ENCODE measurements at regions not wholly inside any gene's neighbourhood (a gene's known extent, or its start where the extent isn't known, plus 50 kb on each side); places are given as distances from the start of the nearest gene placed in this dataset.

- Histone ChIP-seq H3K4me3 (no peak overlapping the region), H3K9me3 (no peaks in the 10 kb centered on the region), H3K36me3 (no peaks in the 10 kb centered on the region), H3K27me3 (no peaks in the 10 kb centered on the region), H3K4me1 (no peaks in the 10 kb centered on the region), H3K27ac (no peak overlapping the region)
- TF ChIP-seq, protein P1, sequence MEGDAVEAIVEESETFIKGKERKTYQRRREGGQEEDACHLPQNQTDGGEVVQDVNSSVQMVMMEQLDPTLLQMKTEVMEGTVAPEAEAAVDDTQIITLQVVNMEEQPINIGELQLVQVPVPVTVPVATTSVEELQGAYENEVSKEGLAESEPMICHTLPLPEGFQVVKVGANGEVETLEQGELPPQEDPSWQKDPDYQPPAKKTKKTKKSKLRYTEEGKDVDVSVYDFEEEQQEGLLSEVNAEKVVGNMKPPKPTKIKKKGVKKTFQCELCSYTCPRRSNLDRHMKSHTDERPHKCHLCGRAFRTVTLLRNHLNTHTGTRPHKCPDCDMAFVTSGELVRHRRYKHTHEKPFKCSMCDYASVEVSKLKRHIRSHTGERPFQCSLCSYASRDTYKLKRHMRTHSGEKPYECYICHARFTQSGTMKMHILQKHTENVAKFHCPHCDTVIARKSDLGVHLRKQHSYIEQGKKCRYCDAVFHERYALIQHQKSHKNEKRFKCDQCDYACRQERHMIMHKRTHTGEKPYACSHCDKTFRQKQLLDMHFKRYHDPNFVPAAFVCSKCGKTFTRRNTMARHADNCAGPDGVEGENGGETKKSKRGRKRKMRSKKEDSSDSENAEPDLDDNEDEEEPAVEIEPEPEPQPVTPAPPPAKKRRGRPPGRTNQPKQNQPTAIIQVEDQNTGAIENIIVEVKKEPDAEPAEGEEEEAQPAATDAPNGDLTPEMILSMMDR (IDR thresholded peaks at IDR 0.05): no peak
- intact Hi-C loops (cut with DNase I): no loop called here
- no peak for DNase-seq
- no peak for ATAC-seq
Observed at GRCh38 chr6:19369785-19370184, 467.4 kb upstream of the ID4 start.

DNA sequence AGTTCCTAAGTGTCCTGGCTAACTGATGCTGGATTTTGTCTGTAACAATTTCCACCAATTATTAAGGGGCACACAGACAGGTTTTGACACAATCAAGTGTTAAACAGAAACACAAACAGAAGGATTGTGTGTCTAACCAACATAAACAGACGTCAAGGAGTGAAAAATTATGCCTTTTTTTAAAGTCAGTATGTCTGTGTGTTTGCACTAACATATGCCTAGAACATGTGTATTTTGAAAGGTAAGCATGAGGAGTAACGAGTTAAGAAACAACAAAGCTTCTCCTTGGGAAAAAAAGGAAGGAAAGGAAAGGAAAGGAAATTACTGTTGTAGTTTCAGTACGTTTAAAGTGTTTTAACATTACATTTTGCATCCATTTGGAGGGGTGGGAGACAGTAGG, 466.3 kb upstream of the ID4 start:
- H3K27me3 ChIP-seq: no peaks in the 10 kb centered on the region
- no peaks in the 10 kb centered on the region for H3K9me3 ChIP-seq
- DNase-seq (no peak), ATAC-seq (no peak)
- TF ChIP-seq, protein P1 (IDR thresholded peaks at IDR 0.05): no peak
- H3K4me1 ChIP-seq: no peaks in the 10 kb centered on the region
- H3K27ac ChIP-seq: no peak overlapping the region
- intact Hi-C loops (cut with DNase I): no loop called here
- no peaks in the 10 kb centered on the region for H3K36me3 ChIP-seq
- H3K4me3 ChIP-seq: no peak overlapping the region

GRCh38 chr6:19375613-19376012, 461.6 kb upstream of the ID4 start:
- TF ChIP-seq, protein P1 (IDR thresholded peaks at IDR 0.05): no peak
- intact Hi-C loops (cut with DNase I): no loop called here
- Histone ChIP-seq H3K9me3 (no peaks in the 10 kb centered on the region), H3K4me1 (no peaks in the 10 kb centered on the region), H3K27ac (no peak overlapping the region), H3K27me3 (no peaks in the 10 kb centered on the region), H3K36me3 (no peaks in the 10 kb centered on the region), H3K4me3 (no peak overlapping the region)
- DNase-seq: no peak
- ATAC-seq: no peak

GRCh38 chr6:19377722-19378121, 459.4 kb upstream of the ID4 start:
- intact Hi-C loops (cut with DNase I): no loop called here
- no peak overlapping the region for H3K4me3 ChIP-seq
- H3K36me3 ChIP-seq: no peaks in the 10 kb centered on the region
- no peak for DNase-seq
- TF ChIP-seq, protein P1 (IDR thresholded peaks at IDR 0.05): no peak
- ATAC-seq: no peak
- no peak overlapping the region for H3K27ac ChIP-seq
- H3K9me3 ChIP-seq: no peaks in the 10 kb centered on the region
- no peaks in the 10 kb centered on the region for H3K27me3 ChIP-seq
- no peaks in the 10 kb centered on the region for H3K4me1 ChIP-seq

DNA sequence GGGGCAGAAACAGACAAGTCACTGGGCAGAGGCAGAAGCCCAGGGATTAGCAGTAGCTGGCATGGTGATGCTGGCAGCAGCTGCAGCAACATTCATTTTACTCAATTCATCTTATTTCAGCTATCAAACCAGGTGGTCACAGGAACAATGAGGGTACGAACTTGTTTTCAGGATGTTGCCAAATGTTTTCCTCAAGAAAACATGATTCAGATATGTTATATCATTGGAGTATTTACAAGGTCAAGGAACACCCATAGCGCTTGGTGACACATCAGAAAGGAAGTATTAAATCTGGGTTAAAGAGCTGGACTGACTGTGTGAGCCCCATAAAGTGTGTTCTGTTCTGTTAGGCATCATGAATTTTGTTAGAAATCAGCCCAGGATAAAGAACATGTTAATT, 456.9 kb upstream of the ID4 start:
- no peaks in the 10 kb centered on the region for H3K27me3 ChIP-seq
- no peak overlapping the region for H3K4me3 ChIP-seq
- intact Hi-C loops (cut with DNase I): no loop called here
- TF ChIP-seq, protein P1 (IDR thresholded peaks at IDR 0.05): no peak
- no peaks in the 10 kb centered on the region for H3K4me1 ChIP-seq
- no peak overlapping the region for H3K27ac ChIP-seq
- no peaks in the 10 kb centered on the region for H3K9me3 ChIP-seq
- ATAC-seq (no peak), DNase-seq (no peak)
- H3K36me3 ChIP-seq: no peaks in the 10 kb centered on the region

GRCh38 chr6:19382676-19383075, 454.5 kb upstream of the ID4 start:
- Histone ChIP-seq H3K27me3 (no peaks in the 10 kb centered on the region), H3K9me3 (no peaks in the 10 kb centered on the region), H3K27ac (no peak overlapping the region), H3K36me3 (no peaks in the 10 kb centered on the region), H3K4me1 (no peaks in the 10 kb centered on the region), H3K4me3 (no peak overlapping the region)
- intact Hi-C loops (cut with DNase I): no loop called here
- ATAC-seq (no peak), DNase-seq (no peak)
- TF ChIP-seq, protein P1 (IDR thresholded peaks at IDR 0.05): no peak
